Prostate gland (tissue), 2 donors: ENCODE measurements at regions not wholly inside any gene's neighbourhood (a gene's known extent, or its start where the extent isn't known, plus 50 kb on each side); places are given as distances from the start of the nearest gene placed in this dataset.

Experiments used
- CTCF ChIP-seq, 4 experiments: fragments of 200-600 bp in 2 of 4; fragments of 450-650 bp in 2 of 4; sonication (generic) in 2 of 4; IDR thresholded peaks; 1 replicate in 3 of 4; 2 replicates in 1 of 4; pipeline ENCODE4 v1.5.1; 2016 to 2019; ENCODE audit warnings: antibody characterized with exemption in 4 of 4, mild to moderate bottlenecking in 2 of 4, moderate library complexity in 2 of 4
- POLR2A ChIP-seq: fragments of 450-650 bp; IDR thresholded peaks from one replicate; pipeline ENCODE4 v1.6.1; 2016; ENCODE audit warnings: antibody characterized with exemption, mild to moderate bottlenecking

- TF ChIP-seq POLR2A: no peak
- no peak for TF ChIP-seq CTCF (IDR thresholded peaks at IDR 0.05)
Measured at GRCh38 chr4:96380106-96380505, 540.2 kb downstream of the PDHA2 start.
